ENCODE measurements at regions not wholly inside any gene's neighbourhood (a gene's known extent, or its start where the extent isn't known, plus 50 kb on each side); places are given as distances from the start of the nearest gene placed in this dataset.

DNA sequence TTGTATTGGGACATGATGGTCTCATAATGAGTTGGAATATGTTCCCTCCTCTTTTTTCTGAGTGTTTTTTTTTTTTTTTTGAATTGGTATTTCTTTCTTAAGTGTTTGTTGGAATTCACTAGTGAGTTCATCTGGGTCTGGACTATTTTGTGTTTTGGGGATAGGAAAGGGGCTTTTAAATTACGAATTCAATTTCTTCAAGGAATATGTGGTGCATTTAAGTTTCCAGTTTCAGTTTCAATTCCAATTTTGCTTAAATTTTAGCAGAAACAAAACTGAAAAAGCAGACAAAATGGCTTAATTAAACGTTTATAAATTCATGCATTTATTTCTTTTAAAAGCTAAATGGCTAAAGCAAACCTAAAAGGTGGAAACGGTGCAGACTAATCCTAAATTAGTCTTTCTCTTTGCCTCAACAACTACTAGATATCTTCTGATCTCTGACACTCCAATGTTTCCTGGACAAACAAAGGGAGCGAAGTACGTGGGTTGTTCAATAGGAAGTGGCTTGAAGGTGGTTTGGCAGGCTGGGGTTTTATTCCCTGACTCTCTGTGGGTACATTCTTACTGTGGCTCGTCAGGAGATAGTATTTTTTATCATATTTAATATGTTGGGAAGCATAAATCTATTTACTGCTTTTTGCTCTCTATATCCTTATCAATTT, 50.0 kb upstream of the CORO2B start:
- H3K9me3 Mint-ChIP-seq (ENCODE audit: low read depth), result peaks cover 25% of the 10 kb centered on the region
- peaks cover 27% of the 10 kb centered on the region for H3K36me3 Mint-ChIP-seq (ENCODE audit: low read depth)
- H3K4me1 Mint-ChIP-seq (ENCODE audit: low read depth), result peaks cover 70% of the 10 kb centered on the region
- TF ChIP-seq, protein P1, sequence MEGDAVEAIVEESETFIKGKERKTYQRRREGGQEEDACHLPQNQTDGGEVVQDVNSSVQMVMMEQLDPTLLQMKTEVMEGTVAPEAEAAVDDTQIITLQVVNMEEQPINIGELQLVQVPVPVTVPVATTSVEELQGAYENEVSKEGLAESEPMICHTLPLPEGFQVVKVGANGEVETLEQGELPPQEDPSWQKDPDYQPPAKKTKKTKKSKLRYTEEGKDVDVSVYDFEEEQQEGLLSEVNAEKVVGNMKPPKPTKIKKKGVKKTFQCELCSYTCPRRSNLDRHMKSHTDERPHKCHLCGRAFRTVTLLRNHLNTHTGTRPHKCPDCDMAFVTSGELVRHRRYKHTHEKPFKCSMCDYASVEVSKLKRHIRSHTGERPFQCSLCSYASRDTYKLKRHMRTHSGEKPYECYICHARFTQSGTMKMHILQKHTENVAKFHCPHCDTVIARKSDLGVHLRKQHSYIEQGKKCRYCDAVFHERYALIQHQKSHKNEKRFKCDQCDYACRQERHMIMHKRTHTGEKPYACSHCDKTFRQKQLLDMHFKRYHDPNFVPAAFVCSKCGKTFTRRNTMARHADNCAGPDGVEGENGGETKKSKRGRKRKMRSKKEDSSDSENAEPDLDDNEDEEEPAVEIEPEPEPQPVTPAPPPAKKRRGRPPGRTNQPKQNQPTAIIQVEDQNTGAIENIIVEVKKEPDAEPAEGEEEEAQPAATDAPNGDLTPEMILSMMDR (IDR thresholded peaks at IDR 0.05), result no peak
- no peak for DNase-seq (ENCODE audit: low spot score)
- H3K27me3 Mint-ChIP-seq (ENCODE audit: low read depth), result no peaks in the 10 kb centered on the region
- peak overlapping the region; percentile 84 for H3K27ac Mint-ChIP-seq (ENCODE audit: unreplicated experiment)
- H3K4me3 Mint-ChIP-seq (ENCODE audit: unreplicated experiment), result peak overlapping the region; percentile 35

Data from chondrocyte (in vitro differentiated cells).